ENCODE measurements at regions not wholly inside any gene's neighbourhood (a gene's known extent, or its start where the extent isn't known, plus 50 kb on each side); places are given as distances from the start of the nearest gene placed in this dataset.
"Not testable (repeated sequence)": the region's sequence is repeated elsewhere in the genome, so short reads cannot be mapped to it uniquely, and the experiment has no call there.

- no peak for DNase-seq
These were observed 288.2 kb upstream of the UGT8 start for GRCh38 chr4:114310296-114310925.

- DNase-seq, result no peak
These were observed 286.8 kb upstream of the UGT8 start for GRCh38 chr4:114311787-114312186.

- no peak for DNase-seq
These were observed 286.3 kb upstream of the UGT8 start for GRCh38 chr4:114312338-114312737.

- DNase-seq, result no peak
These were observed 281.8 kb upstream of the UGT8 start for GRCh38 chr4:114316789-114317188.

GRCh38 chr4:114317564-114317963 is 281.0 kb upstream of the UGT8 start:
- DNase-seq, result no peak

GRCh38 chr4:114318309-114318708 is 280.3 kb upstream of the UGT8 start:
- no peak for DNase-seq

- no peak for DNase-seq
These were observed 278.5 kb upstream of the UGT8 start for GRCh38 chr4:114320126-114320525.

GRCh38 chr4:114321366-114321765 is 277.2 kb upstream of the UGT8 start:
- DNase-seq, result no peak

- DNase-seq, result no peak
These were observed 274.8 kb upstream of the UGT8 start for GRCh38 chr4:114323841-114324240.

- no peak for DNase-seq
These were observed 272.2 kb upstream of the UGT8 start for GRCh38 chr4:114326358-114326757.

GRCh38 chr4:114332119-114332518 is 266.5 kb upstream of the UGT8 start:
- DNase-seq, result no peak

GRCh38 chr4:114334363-114334762 is 264.2 kb upstream of the UGT8 start:
- DNase-seq, result not testable (repeated sequence)

GRCh38 chr4:114334884-114335330 is 263.7 kb upstream of the UGT8 start:
- DNase-seq, result no peak

- no peak for DNase-seq
These were observed 263.3 kb upstream of the UGT8 start for GRCh38 chr4:114335339-114335738.

GRCh38 chr4:114343015-114343414 is 255.6 kb upstream of the UGT8 start:
- no peak for DNase-seq

- no peak for DNase-seq
These were observed 248.9 kb upstream of the UGT8 start for GRCh38 chr4:114349543-114350175.

- no peak for DNase-seq
These were observed 239.7 kb upstream of the UGT8 start for GRCh38 chr4:114358901-114359300.

GRCh38 chr4:114361249-114361648 is 237.4 kb upstream of the UGT8 start:
- no peak for DNase-seq

GRCh38 chr4:114364857-114365256 is 233.8 kb upstream of the UGT8 start:
- DNase-seq, result no peak

- no peak for DNase-seq
These were observed 233.0 kb upstream of the UGT8 start for GRCh38 chr4:114365591-114365990.

- no peak for DNase-seq
These were observed 232.2 kb upstream of the UGT8 start for GRCh38 chr4:114366368-114366767.

GRCh38 chr4:114368751-114369150 is 229.9 kb upstream of the UGT8 start:
- DNase-seq, result no peak

- no peak for DNase-seq
These were observed 225.1 kb upstream of the UGT8 start for GRCh38 chr4:114373508-114373907.

GRCh38 chr4:114378305-114378903 is 220.2 kb upstream of the UGT8 start:
- no peak for DNase-seq

- no peak for DNase-seq
These were observed 215.5 kb upstream of the UGT8 start for GRCh38 chr4:114383067-114383466.

Measured in NCI-H2081 treated with DMSO at 0.1 percent for 48 hours (cell line).